ENCODE measurements at regions not wholly inside any gene's neighbourhood (a gene's known extent, or its start where the extent isn't known, plus 50 kb on each side); places are given as distances from the start of the nearest gene placed in this dataset.

GRCh38 chr11:28763876-28764275 lies 655.7 kb downstream of the METTL15 start:
- TF ChIP-seq CTCF (conservative IDR thresholded peaks at IDR 0.05; ENCODE audit: low read length) (no peak), EZH2phosphoT487 (IDR thresholded peaks at IDR 0.05; ENCODE audit: borderline replicate concordance) (no peak)

Measured in Loucy (cell line).